DND-41 (cell line): ENCODE measurements at regions not wholly inside any gene's neighbourhood (a gene's known extent, or its start where the extent isn't known, plus 50 kb on each side); places are given as distances from the start of the nearest gene placed in this dataset.

ENCODE experiments used
- ATAC-seq: fragments of 200-7000 bp; cut with Tn5 transposase; 3 replicates; pipeline ENCODE4 v1.9.1; 2021; ENCODE audit warnings: low read depth; ENCODE audit not compliant: insufficient read depth
- DNase-seq: peaks from one replicate; pipeline ENCODE4 v3.0.0-alpha.2; 2020
- H2AFZ ChIP-seq: 2 replicates; pipeline ENCODE4 v1.6.0; 2012; ENCODE audit warnings: low read depth, low read length
- H3K27ac ChIP-seq: 2 replicates; pipeline ENCODE4 v1.5.1; 2012; ENCODE audit warnings: low read length, inconsistent platforms
- H3K27me3 ChIP-seq: fragments of 200-600 bp; sonication (generic); 2 replicates; pipeline ENCODE4 v1.6.0; 2012; ENCODE audit warnings: low read length, mild to moderate bottlenecking, inconsistent platforms; ENCODE audit not compliant: insufficient read depth, poor library complexity
- H3K36me3 ChIP-seq: 2 replicates; pipeline ENCODE4 v1.5.1; 2012; ENCODE audit warnings: low read length, inconsistent platforms; ENCODE audit not compliant: insufficient read depth
- H3K4me1 ChIP-seq: 2 replicates; pipeline ENCODE4 v1.5.1; 2012; ENCODE audit warnings: mild to moderate bottlenecking, low read length; ENCODE audit not compliant: insufficient read depth
- H3K4me2 ChIP-seq: 2 replicates; pipeline ENCODE4 v1.6.0; 2012; ENCODE audit warnings: mild to moderate bottlenecking, moderate library complexity, low read length, inconsistent platforms; ENCODE audit not compliant: insufficient read depth
- H3K4me3 ChIP-seq, 2 experiments: fragments of 200-600 bp in 1 of 2; shearing (Covaris generic) in 1 of 2; 2 replicates each; pipeline ENCODE4 v1.5.1; 2012 to 2016; ENCODE audit warnings: inconsistent platforms in 2 of 2, low read length in 2 of 2, mild to moderate bottlenecking in 2 of 2, low read depth in 1 of 2, moderate library complexity in 1 of 2
- H3K79me2 ChIP-seq: 2 replicates; pipeline ENCODE4 v1.6.0; 2012; ENCODE audit warnings: low read length, inconsistent platforms; ENCODE audit not compliant: insufficient read depth
- H3K9ac ChIP-seq: 2 replicates; pipeline ENCODE4 v1.6.0; 2012; ENCODE audit warnings: low read depth, mild to moderate bottlenecking, inconsistent platforms, low read length, moderate library complexity
- H3K9me3 ChIP-seq: 2 replicates; pipeline ENCODE4 v1.5.1; 2012; ENCODE audit warnings: low read length, moderate library complexity, mild to moderate bottlenecking, inconsistent platforms; ENCODE audit not compliant: insufficient read depth, severe bottlenecking
- H4K20me1 ChIP-seq: 2 replicates; pipeline ENCODE4 v1.6.0; 2012; ENCODE audit warnings: low read length; ENCODE audit not compliant: insufficient read depth
- EZH2 ChIP-seq: IDR thresholded peaks from 3 replicates; pipeline ENCODE4 v1.6.1; 2012; ENCODE audit warnings: borderline replicate concordance, low read depth, mild to moderate bottlenecking, moderate library complexity, low read length, inconsistent platforms; ENCODE audit not compliant: severe bottlenecking
- TF ChIP-seq, protein P1 (sequence below): IDR thresholded peaks from 2 replicates; pipeline ENCODE4 v1.5.1; 2012; ENCODE audit warnings: borderline replicate concordance, low read length, moderate library complexity, mild to moderate bottlenecking; ENCODE audit not compliant: poor library complexity, severe bottlenecking; ENCODE audit errors: extremely low read depth

DNA sequence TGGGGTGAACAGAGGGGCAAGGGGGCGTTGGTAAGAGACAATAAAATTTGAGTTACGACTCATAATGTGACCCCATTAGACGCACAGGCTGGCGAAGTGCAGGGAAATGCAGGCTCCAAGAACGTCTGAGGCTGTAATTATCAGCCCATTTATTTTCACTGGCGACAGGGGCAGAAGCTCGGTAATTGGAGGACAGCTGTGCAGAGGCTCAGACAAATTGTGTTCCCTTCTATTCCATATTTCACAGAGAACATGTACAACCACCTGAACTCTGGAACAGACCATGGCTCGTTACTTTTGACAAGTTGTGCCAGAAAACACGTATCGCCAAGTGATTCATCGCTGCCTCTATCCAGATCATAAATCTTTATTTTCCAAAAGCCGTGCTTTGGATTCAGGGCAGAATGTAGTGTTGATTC, 137.3 kb upstream of the FRMD4A start:
- Histone ChIP-seq H2AFZ (no peak overlapping the region), H3K9me3 (no peaks in the 10 kb centered on the region), H3K27me3 (no peaks in the 10 kb centered on the region), H3K4me1 (no peaks in the 10 kb centered on the region), H3K36me3 (no peaks in the 10 kb centered on the region), H3K4me2 (no peak overlapping the region), H3K9ac (no peak overlapping the region), H3K4me3 (no peak overlapping the region), H3K27ac (no peak overlapping the region), H3K79me2 (no peaks in the 10 kb centered on the region), H4K20me1 (no peaks in the 10 kb centered on the region)
- ATAC-seq (no peak), DNase-seq (no peak)
- TF ChIP-seq, protein P1, sequence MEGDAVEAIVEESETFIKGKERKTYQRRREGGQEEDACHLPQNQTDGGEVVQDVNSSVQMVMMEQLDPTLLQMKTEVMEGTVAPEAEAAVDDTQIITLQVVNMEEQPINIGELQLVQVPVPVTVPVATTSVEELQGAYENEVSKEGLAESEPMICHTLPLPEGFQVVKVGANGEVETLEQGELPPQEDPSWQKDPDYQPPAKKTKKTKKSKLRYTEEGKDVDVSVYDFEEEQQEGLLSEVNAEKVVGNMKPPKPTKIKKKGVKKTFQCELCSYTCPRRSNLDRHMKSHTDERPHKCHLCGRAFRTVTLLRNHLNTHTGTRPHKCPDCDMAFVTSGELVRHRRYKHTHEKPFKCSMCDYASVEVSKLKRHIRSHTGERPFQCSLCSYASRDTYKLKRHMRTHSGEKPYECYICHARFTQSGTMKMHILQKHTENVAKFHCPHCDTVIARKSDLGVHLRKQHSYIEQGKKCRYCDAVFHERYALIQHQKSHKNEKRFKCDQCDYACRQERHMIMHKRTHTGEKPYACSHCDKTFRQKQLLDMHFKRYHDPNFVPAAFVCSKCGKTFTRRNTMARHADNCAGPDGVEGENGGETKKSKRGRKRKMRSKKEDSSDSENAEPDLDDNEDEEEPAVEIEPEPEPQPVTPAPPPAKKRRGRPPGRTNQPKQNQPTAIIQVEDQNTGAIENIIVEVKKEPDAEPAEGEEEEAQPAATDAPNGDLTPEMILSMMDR: no peak
- TF ChIP-seq EZH2: no peak

DNA sequence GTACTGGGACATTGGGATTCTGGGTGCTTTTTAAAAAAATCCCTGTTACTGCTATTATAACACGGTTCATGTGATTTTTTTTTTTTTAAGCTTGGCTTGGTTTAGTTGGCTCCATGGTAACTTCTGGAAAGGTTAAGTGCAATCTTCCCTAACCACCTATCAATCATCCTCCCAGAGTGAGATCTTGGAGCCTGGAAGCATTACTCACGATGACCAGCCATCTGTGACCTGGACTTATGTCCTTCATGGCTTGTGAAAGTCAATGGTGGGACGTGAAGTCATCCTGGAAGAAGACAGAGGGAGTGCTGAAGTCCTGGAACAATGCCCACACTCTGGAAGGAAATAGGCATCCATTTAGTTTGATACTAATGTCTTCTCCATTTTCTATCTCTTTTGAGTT, 135.5 kb upstream of the FRMD4A start:
- Histone ChIP-seq H3K4me3 (no peak overlapping the region), H4K20me1 (no peaks in the 10 kb centered on the region), H3K4me2 (no peak overlapping the region), H3K79me2 (no peaks in the 10 kb centered on the region), H3K9me3 (no peaks in the 10 kb centered on the region), H3K9ac (no peak overlapping the region), H3K36me3 (no peaks in the 10 kb centered on the region), H3K27me3 (no peaks in the 10 kb centered on the region), H3K4me1 (no peaks in the 10 kb centered on the region), H2AFZ (no peak overlapping the region), H3K27ac (no peak overlapping the region)
- no peak for DNase-seq
- no peak for ATAC-seq
- no peak for TF ChIP-seq EZH2
- TF ChIP-seq, protein P1: no peak

DNA sequence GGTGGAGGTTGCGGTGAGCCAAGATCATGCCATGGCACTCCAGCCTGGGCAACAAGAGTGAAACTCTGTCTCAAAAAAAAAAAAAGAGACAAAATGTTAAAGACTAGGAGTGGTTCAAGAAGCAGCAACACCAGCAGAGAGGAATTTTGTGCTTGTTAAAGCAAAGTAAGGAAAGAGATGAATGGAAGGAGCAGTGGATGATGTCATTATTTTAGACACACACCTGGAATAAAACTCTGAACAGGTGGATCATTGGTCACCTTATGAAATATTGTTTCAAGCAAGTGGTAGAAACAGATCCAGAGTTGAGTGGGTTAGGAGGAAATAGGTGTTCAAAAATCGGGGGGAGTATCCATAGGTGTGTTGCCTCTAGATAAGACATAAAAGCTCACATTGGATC, 129.7 kb upstream of the FRMD4A start:
- no peak overlapping the region for H3K27ac ChIP-seq
- H3K4me2 ChIP-seq: no peak overlapping the region
- H3K36me3 ChIP-seq: no peaks in the 10 kb centered on the region
- no peak overlapping the region for H3K4me3 ChIP-seq
- DNase-seq (no peak), ATAC-seq (no peak)
- H2AFZ ChIP-seq: no peak overlapping the region
- H3K9ac ChIP-seq: no peak overlapping the region
- no peaks in the 10 kb centered on the region for H3K79me2 ChIP-seq
- peaks cover 3% of the 10 kb centered on the region for H3K9me3 ChIP-seq
- no peaks in the 10 kb centered on the region for H3K4me1 ChIP-seq
- H4K20me1 ChIP-seq: no peaks in the 10 kb centered on the region
- TF ChIP-seq EZH2: no peak
- TF ChIP-seq, protein P1: no peak
- H3K27me3 ChIP-seq: no peaks in the 10 kb centered on the region

DNA sequence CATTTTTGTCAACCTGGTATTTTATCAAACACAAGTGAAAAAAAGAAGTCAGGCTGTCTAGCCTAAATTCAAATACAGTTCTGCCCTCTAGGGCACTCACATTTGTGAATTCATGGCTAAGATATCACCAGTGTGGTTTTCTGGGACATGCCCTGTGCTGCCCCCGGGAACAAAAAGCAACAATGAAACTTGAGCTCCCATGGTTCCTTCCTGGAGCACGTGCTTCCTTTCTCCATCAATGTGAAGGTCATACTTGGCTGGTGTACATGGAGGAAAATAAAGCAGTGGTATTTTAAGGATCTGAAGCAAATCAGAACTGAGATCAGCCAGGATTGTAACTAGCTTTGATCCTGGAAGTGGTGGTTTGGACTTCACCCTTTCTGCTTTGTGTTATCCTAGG, 128.9 kb upstream of the FRMD4A start:
- no peak overlapping the region for H2AFZ ChIP-seq
- no peak overlapping the region for H3K9ac ChIP-seq
- H3K27ac ChIP-seq: no peak overlapping the region
- ATAC-seq (no peak), DNase-seq (no peak)
- no peak for TF ChIP-seq EZH2
- TF ChIP-seq, protein P1: no peak
- no peaks in the 10 kb centered on the region for H4K20me1 ChIP-seq
- H3K27me3 ChIP-seq: no peaks in the 10 kb centered on the region
- no peaks in the 10 kb centered on the region for H3K4me1 ChIP-seq
- H3K4me2 ChIP-seq: no peak overlapping the region
- H3K4me3 ChIP-seq: no peak overlapping the region
- H3K79me2 ChIP-seq: no peaks in the 10 kb centered on the region
- peaks cover 3% of the 10 kb centered on the region for H3K9me3 ChIP-seq
- H3K36me3 ChIP-seq: no peaks in the 10 kb centered on the region
